ENCODE measurements at regions not wholly inside any gene's neighbourhood (a gene's known extent, or its start where the extent isn't known, plus 50 kb on each side); places are given as distances from the start of the nearest gene placed in this dataset.
"Not testable (repeated sequence)": the region's sequence is repeated elsewhere in the genome, so short reads cannot be mapped to it uniquely, and the experiment has no call there.

DNA sequence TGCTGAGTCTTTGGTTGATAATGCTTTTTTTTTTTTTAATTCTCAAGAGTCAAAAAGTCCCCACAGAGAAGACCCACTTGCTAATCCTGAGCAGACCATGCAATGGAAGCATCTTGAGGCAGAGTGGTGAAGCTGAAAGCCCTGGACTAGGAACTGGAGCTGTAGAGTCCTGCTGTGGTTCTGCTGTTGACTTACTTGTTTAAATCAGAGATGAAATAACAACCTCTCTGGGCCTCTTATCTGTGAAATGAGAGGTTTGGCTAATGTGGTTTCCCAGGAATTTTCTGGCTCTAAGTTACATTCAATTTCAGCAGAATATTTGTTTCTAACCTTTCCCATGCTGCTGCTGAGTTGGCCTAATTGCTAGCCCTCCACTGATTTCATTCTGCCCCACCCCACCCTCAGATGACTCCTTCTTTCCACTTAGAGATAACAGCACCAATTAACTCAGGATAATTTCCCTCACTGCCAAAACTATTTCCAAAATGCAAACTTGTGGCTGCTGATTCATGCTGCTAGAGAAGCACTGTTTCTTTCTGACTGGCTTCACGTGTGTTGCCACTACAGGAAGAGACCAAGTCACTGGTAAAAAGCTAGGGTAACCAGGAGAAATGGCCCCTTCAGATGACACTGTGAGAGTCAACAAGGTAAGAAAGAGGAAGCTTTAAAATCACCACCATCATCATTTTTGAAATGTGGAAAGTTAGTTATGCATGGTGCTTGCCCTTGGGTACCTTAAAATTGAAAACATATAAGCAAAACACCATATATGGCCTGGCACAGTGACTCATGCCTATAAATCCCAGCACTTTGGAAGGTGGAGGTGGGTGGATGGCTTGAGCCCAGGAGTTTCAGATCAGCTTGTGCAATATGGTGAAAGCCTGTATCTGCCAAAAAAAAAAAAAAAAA lies 326.4 kb downstream of the DCHS2 start:
- Mint-ChIP-seq H3K36me3 (ENCODE audit: insufficient read depth) (no peaks in the 10 kb centered on the region), H3K4me3 (no peak overlapping the region), H3K9me3 (peaks cover 4% of the 10 kb centered on the region), H3K4me1 (ENCODE audit: low read depth) (no peaks in the 10 kb centered on the region), H3K27me3 (ENCODE audit: low read depth) (peaks cover 6% of the 10 kb centered on the region)
- DNase-seq: no peak
- peak; percentile 92 to 95 for ATAC-seq

GRCh38 chr4:154160519-154161301 lies 330.9 kb downstream of the DCHS2 start:
- no peak overlapping the region for H3K4me3 Mint-ChIP-seq
- H3K36me3 Mint-ChIP-seq (ENCODE audit: insufficient read depth): no peaks in the 10 kb centered on the region
- no peak for DNase-seq
- H3K9me3 Mint-ChIP-seq: peaks cover 4% of the 10 kb centered on the region
- peaks cover 10% of the 10 kb centered on the region for H3K27me3 Mint-ChIP-seq (ENCODE audit: low read depth)
- ATAC-seq: no peak
- no peaks in the 10 kb centered on the region for H3K4me1 Mint-ChIP-seq (ENCODE audit: low read depth)

DNA sequence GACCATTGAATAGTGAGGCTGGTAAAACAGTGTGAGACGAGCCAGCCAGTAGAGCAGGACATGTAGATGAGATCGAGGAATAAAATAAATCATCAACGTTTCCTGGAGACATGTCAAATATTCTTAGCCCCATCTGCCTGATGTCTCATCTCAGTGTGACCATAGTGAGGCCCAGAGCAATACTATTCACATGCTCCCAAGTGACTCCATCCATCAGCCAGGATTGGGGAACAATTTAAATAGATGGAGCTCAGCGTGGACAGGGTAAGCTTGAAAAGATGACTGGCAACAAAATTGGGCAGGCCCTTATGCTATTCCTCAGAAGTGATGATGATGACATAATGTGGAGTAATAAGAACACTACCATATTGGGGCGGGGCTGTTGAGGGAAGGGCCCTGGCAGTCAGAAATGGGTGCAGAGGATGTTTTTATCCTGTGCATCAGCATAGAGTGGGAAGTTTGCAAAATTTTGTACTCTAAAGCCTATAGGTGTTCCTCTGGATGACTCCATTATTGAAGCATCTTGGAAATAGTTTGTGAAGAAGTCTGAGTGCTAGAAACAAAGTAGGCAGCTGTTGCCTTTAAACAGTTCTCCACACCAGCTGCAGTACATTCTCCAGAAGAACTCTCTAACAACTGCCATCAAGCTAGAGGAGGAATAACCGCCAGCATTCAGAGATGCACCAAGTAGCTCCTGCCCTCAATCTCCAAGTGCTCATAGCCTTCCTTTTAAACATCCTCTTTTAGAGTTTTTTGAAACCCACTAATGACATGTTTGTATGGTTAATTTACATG lies 333.0 kb downstream of the DCHS2 start:
- no peaks in the 10 kb centered on the region for H3K4me1 Mint-ChIP-seq (ENCODE audit: low read depth)
- H3K9me3 Mint-ChIP-seq: peaks cover 4% of the 10 kb centered on the region
- no peak overlapping the region for H3K4me3 Mint-ChIP-seq
- H3K27me3 Mint-ChIP-seq (ENCODE audit: low read depth): peaks cover 10% of the 10 kb centered on the region
- ATAC-seq (peak in 1 of 2 donors; percentile 34), DNase-seq (no peak)
- no peaks in the 10 kb centered on the region for H3K36me3 Mint-ChIP-seq (ENCODE audit: insufficient read depth)

GRCh38 chr4:154152546-154152945 lies 339.1 kb downstream of the DCHS2 start:
- Mint-ChIP-seq H3K27me3 (ENCODE audit: low read depth) (peaks cover 2% of the 10 kb centered on the region), H3K4me1 (ENCODE audit: low read depth) (no peaks in the 10 kb centered on the region), H3K9me3 (no peaks in the 10 kb centered on the region), H3K4me3 (no peak overlapping the region), H3K36me3 (ENCODE audit: insufficient read depth) (no peaks in the 10 kb centered on the region)
- no peak for ATAC-seq
- DNase-seq: no peak

GRCh38 chr4:154149236-154149635 lies 342.4 kb downstream of the DCHS2 start:
- not testable (repeated sequence) for H3K36me3 Mint-ChIP-seq (ENCODE audit: insufficient read depth); DNase-seq; H3K4me1 Mint-ChIP-seq (ENCODE audit: low read depth); H3K9me3 Mint-ChIP-seq; H3K4me3 Mint-ChIP-seq; H3K27me3 Mint-ChIP-seq (ENCODE audit: low read depth); ATAC-seq

- DNase-seq: no peak
Measured at GRCh38 chr4:154143720-154144119, 347.9 kb downstream of the DCHS2 start.

GRCh38 chr4:154142664-154143063 lies 348.9 kb downstream of the DCHS2 start:
- no peaks in the 10 kb centered on the region for H3K27me3 Mint-ChIP-seq (ENCODE audit: low read depth)
- ATAC-seq (no peak), DNase-seq (no peak)
- no peaks in the 10 kb centered on the region for H3K9me3 Mint-ChIP-seq
- no peaks in the 10 kb centered on the region for H3K36me3 Mint-ChIP-seq (ENCODE audit: insufficient read depth)
- H3K4me3 Mint-ChIP-seq: no peak overlapping the region
- no peaks in the 10 kb centered on the region for H3K4me1 Mint-ChIP-seq (ENCODE audit: low read depth)

More at GRCh38 chr4:154143720-154144119, 347.9 kb downstream of the DCHS2 start:
- H3K9me3 Mint-ChIP-seq: no peaks in the 10 kb centered on the region
- H3K4me1 Mint-ChIP-seq (ENCODE audit: low read depth): no peaks in the 10 kb centered on the region
- H3K36me3 Mint-ChIP-seq (ENCODE audit: insufficient read depth): no peaks in the 10 kb centered on the region
- H3K27me3 Mint-ChIP-seq (ENCODE audit: low read depth): no peaks in the 10 kb centered on the region
- ATAC-seq: no peak
- H3K4me3 Mint-ChIP-seq: no peak overlapping the region

- Mint-ChIP-seq H3K9me3 (no peaks in the 10 kb centered on the region), H3K36me3 (ENCODE audit: insufficient read depth) (no peaks in the 10 kb centered on the region), H3K4me1 (ENCODE audit: low read depth) (no peaks in the 10 kb centered on the region), H3K27me3 (ENCODE audit: low read depth) (no peaks in the 10 kb centered on the region), H3K4me3 (no peak overlapping the region)
- DNase-seq: no peak
- ATAC-seq: no peak
Measured at GRCh38 chr4:154140869-154141268, 350.7 kb downstream of the DCHS2 start.

DNA sequence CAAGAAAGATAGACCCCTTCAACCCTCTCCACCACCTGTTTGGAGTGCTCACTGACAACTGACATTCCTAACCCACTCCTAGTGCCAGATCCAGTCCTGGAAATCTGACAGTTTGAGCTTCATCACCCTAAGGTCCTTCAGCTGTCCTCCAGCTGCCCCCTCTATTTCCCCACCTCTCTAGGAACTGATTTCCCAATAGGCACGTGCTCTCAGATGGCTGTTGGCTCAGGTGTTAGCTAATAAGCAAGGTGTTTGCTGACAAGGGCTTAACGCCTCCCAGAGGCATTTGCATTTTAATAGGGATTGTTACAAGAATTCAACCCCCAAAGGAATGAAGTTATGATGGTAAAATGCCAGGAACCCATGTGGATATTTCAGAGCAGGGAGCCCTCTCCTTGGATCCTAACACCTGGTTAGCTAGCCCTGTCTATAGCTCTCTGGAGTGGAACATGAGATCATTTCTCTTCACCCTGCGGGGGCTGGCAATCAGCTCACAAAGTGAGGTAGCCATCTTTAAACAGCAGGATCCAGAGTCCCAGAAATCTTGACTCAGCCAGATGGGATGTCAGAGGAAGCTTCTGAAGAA lies 348.5 kb upstream of the SFRP2 start:
- H3K4me1 Mint-ChIP-seq (ENCODE audit: low read depth): no peaks in the 10 kb centered on the region
- ATAC-seq: no peak
- no peak overlapping the region for H3K4me3 Mint-ChIP-seq
- DNase-seq: no peak
- H3K9me3 Mint-ChIP-seq: no peaks in the 10 kb centered on the region
- no peaks in the 10 kb centered on the region for H3K36me3 Mint-ChIP-seq (ENCODE audit: insufficient read depth)
- H3K27me3 Mint-ChIP-seq (ENCODE audit: low read depth): no peaks in the 10 kb centered on the region

DNA sequence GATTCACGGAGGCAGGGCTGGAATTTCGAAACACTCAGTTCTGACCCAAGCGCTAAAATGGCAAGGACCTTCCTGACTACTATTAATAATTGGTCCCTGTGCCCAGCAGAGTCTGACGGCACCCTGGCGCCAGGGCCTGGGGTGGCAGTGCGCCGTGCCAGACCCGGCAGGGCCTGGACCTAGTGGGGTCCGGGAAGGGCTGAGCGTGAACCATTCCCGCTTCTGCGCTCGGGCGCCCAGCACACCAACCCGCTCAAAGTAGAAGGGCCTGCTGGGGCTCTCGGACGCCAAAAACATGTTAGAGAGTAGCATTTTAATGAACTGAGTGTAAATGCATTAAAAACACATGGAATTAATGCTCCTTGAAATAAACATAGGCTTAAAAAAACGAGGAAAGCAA lies 346.7 kb upstream of the SFRP2 start:
- Mint-ChIP-seq H3K9me3 (no peaks in the 10 kb centered on the region), H3K27me3 (ENCODE audit: low read depth) (no peaks in the 10 kb centered on the region), H3K4me3 (no peak overlapping the region), H3K4me1 (ENCODE audit: low read depth) (no peaks in the 10 kb centered on the region), H3K36me3 (ENCODE audit: insufficient read depth) (no peaks in the 10 kb centered on the region)
- ATAC-seq (no peak), DNase-seq (no peak)

DNA sequence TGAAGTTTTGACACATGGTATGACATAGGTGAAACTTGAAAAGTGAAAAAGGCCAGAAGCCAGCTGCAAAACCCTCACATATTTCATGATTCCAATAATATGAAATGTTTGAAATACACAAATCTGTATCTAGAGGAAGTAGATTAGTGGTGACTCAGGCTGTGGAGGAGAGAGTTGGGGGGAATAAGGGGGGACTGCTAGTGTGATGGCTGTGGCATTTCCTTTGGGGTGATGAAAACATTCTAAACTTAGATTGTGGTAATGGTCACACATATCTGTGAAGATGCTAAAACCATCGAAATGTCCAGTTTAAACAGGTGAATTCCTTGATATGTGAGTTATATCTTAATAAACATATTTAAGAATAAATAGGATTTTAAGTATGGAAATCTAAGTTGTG lies 343.5 kb upstream of the SFRP2 start:
- ATAC-seq: no peak
- no peaks in the 10 kb centered on the region for H3K9me3 Mint-ChIP-seq
- H3K27me3 Mint-ChIP-seq (ENCODE audit: low read depth): peaks cover 11% of the 10 kb centered on the region
- no peaks in the 10 kb centered on the region for H3K36me3 Mint-ChIP-seq (ENCODE audit: insufficient read depth)
- no peak for DNase-seq
- no peaks in the 10 kb centered on the region for H3K4me1 Mint-ChIP-seq (ENCODE audit: low read depth)
- no peak overlapping the region for H3K4me3 Mint-ChIP-seq

GRCh38 chr4:154126276-154126675 lies 337.4 kb upstream of the SFRP2 start:
- no peaks in the 10 kb centered on the region for H3K4me1 Mint-ChIP-seq (ENCODE audit: low read depth)
- ATAC-seq (no peak), DNase-seq (no peak)
- H3K36me3 Mint-ChIP-seq (ENCODE audit: insufficient read depth): no peaks in the 10 kb centered on the region
- H3K9me3 Mint-ChIP-seq: no peaks in the 10 kb centered on the region
- no peak overlapping the region for H3K4me3 Mint-ChIP-seq
- H3K27me3 Mint-ChIP-seq (ENCODE audit: low read depth): peaks cover 18% of the 10 kb centered on the region

- Mint-ChIP-seq H3K36me3 (ENCODE audit: insufficient read depth) (no peaks in the 10 kb centered on the region), H3K27me3 (ENCODE audit: low read depth) (peaks cover 18% of the 10 kb centered on the region)
- DNase-seq: no peak
Measured at GRCh38 chr4:154125340-154125739, 336.5 kb upstream of the SFRP2 start.

More at GRCh38 chr4:154125340-154125739, 336.5 kb upstream of the SFRP2 start:
- Mint-ChIP-seq H3K4me1 (ENCODE audit: low read depth) (no peaks in the 10 kb centered on the region), H3K4me3 (no peak overlapping the region), H3K9me3 (no peaks in the 10 kb centered on the region)
- no peak for ATAC-seq

Data from activated T-cell treated with anti-CD3 and anti-CD28 coated beads, Interleukin-2, amount 50 U/mL, for 4 hours (primary cell).